PC-3 (cell line): ENCODE measurements at regions not wholly inside any gene's neighbourhood (a gene's known extent, or its start where the extent isn't known, plus 50 kb on each side); places are given as distances from the start of the nearest gene placed in this dataset.

Source experiments
- ATAC-seq: fragments of 200-7000 bp; cut with Tn5 transposase; 2 replicates; pipeline ENCODE4 v1.9.1; 2020; ENCODE audit warnings: mild to moderate bottlenecking, moderate library complexity
- BruUV-seq: library from RNA; stranded (reverse); fragments of 400-500 nt; replicated peaks from 2 replicates; lab custom pipeline; 2021; lab: Mats Ljungman, UMichigan
- CTCF ChIA-PET: fragments of 300-600 bp; sonication (Branson Sonifier 250); formaldehyde crosslinking; loops from one replicate; lab custom pipeline; 2022; ENCODE audit warnings: antibody characterized with exemption; lab: Charles Lee
- POLR2A ChIA-PET: fragments of 300-600 bp; sonication (Branson Sonifier 250); formaldehyde crosslinking; loops from one replicate; lab custom pipeline; 2022; ENCODE audit warnings: antibody characterized with exemption; ENCODE audit not compliant: unreplicated experiment; lab: Charles Lee
- DNase-seq: peaks from one replicate; pipeline ENCODE4 v3.0.0-alpha.2; 2015
- H2AFZ ChIP-seq: fragments of 300-600 bp; sonication (generic); 2 replicates; pipeline ENCODE4 v1.6.0; 2016; ENCODE audit warnings: antibody characterized with exemption, low read length
- H3F3A ChIP-seq: fragments of 300-600 bp; sonication (generic); one replicate; pipeline ENCODE4 v1.6.0; 2017; ENCODE audit warnings: antibody characterized with exemption, low read length, control low read depth, mild to moderate bottlenecking; ENCODE audit not compliant: unreplicated experiment
- H3K27ac ChIP-seq: fragments of 300-600 bp; sonication (generic); 2 replicates; pipeline ENCODE4 v1.5.1; 2016; ENCODE audit warnings: mild to moderate bottlenecking, low read length
- H3K27me3 ChIP-seq: fragments of 300-600 bp; sonication (generic); 2 replicates; pipeline ENCODE4 v1.6.1; 2016; ENCODE audit warnings: low read length, mixed read lengths
- H3K36me3 ChIP-seq: fragments of 300-600 bp; sonication (generic); 2 replicates; pipeline ENCODE4 v1.6.1; 2016; ENCODE audit warnings: low read depth, mixed run types, low read length, mixed read lengths
- H3K4me1 ChIP-seq: fragments of 300-600 bp; sonication (generic); 2 replicates; pipeline ENCODE4 v1.5.1; 2016; ENCODE audit warnings: low read length; ENCODE audit not compliant: insufficient read depth
- H3K4me2 ChIP-seq: fragments of 300-600 bp; sonication (generic); 2 replicates; pipeline ENCODE4 v1.6.0; 2016; ENCODE audit warnings: low read length
- H3K4me3 ChIP-seq: fragments of 300-600 bp; sonication (generic); 2 replicates; pipeline ENCODE4 v1.5.1; 2016; ENCODE audit warnings: mild to moderate bottlenecking, low read length, mixed read lengths
- H3K79me2 ChIP-seq: fragments of 300-600 bp; sonication (generic); 2 replicates; pipeline ENCODE4 v1.6.1; 2017; ENCODE audit warnings: low read length, mixed read lengths
- H3K9ac ChIP-seq: fragments of 300-600 bp; sonication (generic); 2 replicates; pipeline ENCODE4 v1.6.0; 2016; ENCODE audit warnings: mild to moderate bottlenecking, low read length
- H3K9me2 ChIP-seq: fragments of 300-600 bp; sonication (generic); replicated peaks from 2 replicates; pipeline ENCODE4 v1.6.1; 2016; ENCODE audit warnings: mixed run types, low read length, mixed read lengths
- H3K9me3 ChIP-seq: fragments of 300-600 bp; sonication (generic); 2 replicates; pipeline ENCODE4 v1.6.1; 2016; ENCODE audit warnings: low read length, mixed read lengths
- H4K20me1 ChIP-seq: fragments of 300-600 bp; sonication (generic); 2 replicates; pipeline ENCODE4 v1.6.1; 2016; ENCODE audit warnings: low read length, mixed read lengths
- CTCF ChIP-seq: fragments of 300-600 bp; sonication (generic); conservative IDR thresholded peaks from 2 replicates; pipeline ENCODE4 v1.5.1; 2017; ENCODE audit warnings: antibody characterized with exemption, low read depth, mild to moderate bottlenecking, low read length
- EZH2 ChIP-seq: fragments of 300-600 bp; sonication (generic); IDR thresholded peaks from one replicate; pipeline ENCODE4 v1.6.1; 2017; ENCODE audit warnings: antibody characterized with exemption, mild to moderate bottlenecking, low read length; ENCODE audit not compliant: unreplicated experiment
- EZH2phosphoT487 ChIP-seq: fragments of 300-600 bp; sonication (generic); IDR thresholded peaks from 2 replicates; pipeline ENCODE4 v1.6.1; 2018; ENCODE audit warnings: mild to moderate bottlenecking, antibody characterized with exemption, low read length, borderline replicate concordance
- intact Hi-C: fragments of 100-400 bp; cut with micrococcal nuclease; formaldehyde crosslinking; loops from 2 replicates; pipeline ENCODE4 v1.9.0; 2023

GRCh38 chr5:93022796-93023447 lies 558.1 kb downstream of the NR2F1-AS1 start:
- Histone ChIP-seq H3F3A (no peaks in the 10 kb centered on the region), H3K79me2 (no peaks in the 10 kb centered on the region), H3K36me3 (no peaks in the 10 kb centered on the region), H2AFZ (no peak overlapping the region), H3K27me3 (no peaks in the 10 kb centered on the region), H4K20me1 (no peaks in the 10 kb centered on the region), H3K9ac (no peak overlapping the region), H3K4me3 (no peak overlapping the region), H3K4me1 (peaks cover 16% of the 10 kb centered on the region), H3K27ac (no peak overlapping the region), H3K4me2 (0 out of 2 replicates have a peak overlapping the region, but pooled peaks have one; percentile 20), H3K9me3 (no peaks in the 10 kb centered on the region), H3K9me2 (no peaks in the 10 kb centered on the region)
- TF ChIP-seq EZH2phosphoT487: no peak
- TF ChIP-seq CTCF: no peak
- TF ChIP-seq EZH2: no peak
- intact Hi-C loops: no loop called here
- BruUV-seq: no TSS peak
- DNase-seq (peak; percentile 46), ATAC-seq (peak; percentile 81)
- ChIA-PET CTCF (no interaction called here), POLR2A (no interaction called here)

- DNase-seq: no peak
- ChIA-PET POLR2A (no interaction called here), CTCF (no interaction called here)
- Histone ChIP-seq H3F3A (no peaks in the 10 kb centered on the region), H3K27ac (no peak overlapping the region), H3K36me3 (no peaks in the 10 kb centered on the region), H3K27me3 (no peaks in the 10 kb centered on the region), H3K4me3 (no peak overlapping the region), H3K4me2 (no peak overlapping the region), H3K9ac (no peak overlapping the region), H3K9me2 (no peaks in the 10 kb centered on the region), H3K4me1 (peaks cover 23% of the 10 kb centered on the region), H2AFZ (no peak overlapping the region), H3K9me3 (no peaks in the 10 kb centered on the region), H3K79me2 (no peaks in the 10 kb centered on the region), H4K20me1 (no peaks in the 10 kb centered on the region)
- no peak for TF ChIP-seq CTCF
- no peak for TF ChIP-seq EZH2
- no peak for TF ChIP-seq EZH2phosphoT487
- no peak for ATAC-seq
- no TSS peak for BruUV-seq
- intact Hi-C loops: no loop called here
Measured at GRCh38 chr5:93022211-93022610, 558.8 kb downstream of the NR2F1-AS1 start.

GRCh38 chr5:93019896-93020295 lies 561.1 kb downstream of the NR2F1-AS1 start:
- DNase-seq (no peak), ATAC-seq (no peak)
- POLR2A ChIA-PET: no interaction called here
- Histone ChIP-seq H3K4me1 (peaks cover 23% of the 10 kb centered on the region), H3K9me3 (no peaks in the 10 kb centered on the region), H3K4me2 (no peak overlapping the region), H3K4me3 (no peak overlapping the region), H3K36me3 (no peaks in the 10 kb centered on the region), H3K9ac (no peak overlapping the region), H3K27me3 (no peaks in the 10 kb centered on the region), H3K9me2 (no peaks in the 10 kb centered on the region), H3F3A (no peaks in the 10 kb centered on the region), H3K27ac (no peak overlapping the region), H4K20me1 (no peaks in the 10 kb centered on the region), H2AFZ (no peak overlapping the region), H3K79me2 (no peaks in the 10 kb centered on the region)
- TF ChIP-seq CTCF: no peak
- no peak for TF ChIP-seq EZH2phosphoT487
- no peak for TF ChIP-seq EZH2
- intact Hi-C loops: no loop called here
- BruUV-seq: no TSS peak
- CTCF ChIA-PET: no interaction called here
